Osteoblast (primary cell): ENCODE measurements at regions not wholly inside any gene's neighbourhood (a gene's known extent, or its start where the extent isn't known, plus 50 kb on each side); places are given as distances from the start of the nearest gene placed in this dataset.
"Not testable (repeated sequence)": the region's sequence is repeated elsewhere in the genome, so short reads cannot be mapped to it uniquely, and the experiment has no call there.

Experiments
- DNase-seq: peaks from one replicate; pipeline ENCODE4 v3.0.0; 2011; ENCODE audit warnings: low spot score, mixed read lengths; ENCODE audit not compliant: insufficient read length; ENCODE audit errors: missing footprints
- H2AFZ ChIP-seq: 2 replicates; pipeline ENCODE4 v1.6.0; 2011; ENCODE audit warnings: mild to moderate bottlenecking, low read length
- H3K27ac ChIP-seq: 2 replicates; pipeline ENCODE4 v1.5.1; 2011; ENCODE audit warnings: mild to moderate bottlenecking, low read depth, low read length, moderate library complexity
- H3K27me3 ChIP-seq: 2 replicates; pipeline ENCODE4 v1.6.0; 2012; ENCODE audit warnings: mild to moderate bottlenecking, control low read depth, inconsistent platforms, low read length, moderate library complexity; ENCODE audit not compliant: insufficient read depth
- H3K36me3 ChIP-seq: 2 replicates; pipeline ENCODE4 v1.5.1; 2011; ENCODE audit warnings: mild to moderate bottlenecking, low read length, control low read depth, moderate library complexity; ENCODE audit not compliant: insufficient read depth
- H3K4me1 ChIP-seq: 2 replicates; pipeline ENCODE4 v1.5.1; 2011; ENCODE audit warnings: mild to moderate bottlenecking, low read length, control low read depth, moderate library complexity; ENCODE audit not compliant: insufficient read depth
- H3K4me2 ChIP-seq: 2 replicates; pipeline ENCODE4 v1.6.0; 2011; ENCODE audit warnings: mild to moderate bottlenecking, low read length; ENCODE audit not compliant: insufficient read depth
- H3K4me3 ChIP-seq: fragments of 200-600 bp; sonication (generic); 3 replicates; pipeline ENCODE4 v1.5.1; 2012; ENCODE audit warnings: mild to moderate bottlenecking, low read length, inconsistent platforms; ENCODE audit not compliant: insufficient read depth
- H3K79me2 ChIP-seq: 2 replicates; pipeline ENCODE4 v1.6.0; 2012; ENCODE audit warnings: mild to moderate bottlenecking, low read length, control low read depth, inconsistent platforms; ENCODE audit not compliant: insufficient read depth
- H3K9me3 ChIP-seq: 2 replicates; pipeline ENCODE4 v1.5.1; 2011; ENCODE audit warnings: low read depth, low read length, control low read depth
- H4K20me1 ChIP-seq: 2 replicates; pipeline ENCODE4 v1.6.0; 2012; ENCODE audit warnings: mild to moderate bottlenecking, low read length, control low read depth; ENCODE audit not compliant: insufficient read depth
- TF ChIP-seq, protein P1 (sequence below): IDR thresholded peaks from 2 replicates; pipeline ENCODE4 v1.5.1; 2011; ENCODE audit warnings: mild to moderate bottlenecking, low read depth, low read length, moderate library complexity; ENCODE audit errors: extremely low read depth

DNA sequence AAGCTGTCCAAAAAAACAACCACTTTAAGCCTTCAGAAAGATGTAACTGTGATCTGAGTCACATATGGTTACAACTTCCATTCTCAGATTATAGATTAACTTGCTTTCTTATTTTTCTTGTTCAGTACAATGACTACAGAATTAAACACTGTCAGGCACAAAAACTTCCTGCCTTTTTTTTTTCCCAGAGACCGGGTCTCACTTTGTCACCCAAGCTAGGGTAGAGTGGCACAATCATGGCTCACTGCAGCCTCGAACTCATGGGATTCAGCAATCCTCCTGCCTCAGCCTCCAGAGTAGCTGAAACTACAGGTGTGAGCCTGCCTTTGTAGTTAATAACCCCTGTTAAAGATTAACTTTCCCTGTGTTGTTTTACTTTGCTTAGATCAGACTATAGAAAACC is 163.2 kb downstream of the AVL9 start:
- no peaks in the 10 kb centered on the region for H3K9me3 ChIP-seq
- peak overlapping the region; percentile 5 for H3K27ac ChIP-seq
- no peaks in the 10 kb centered on the region for H4K20me1 ChIP-seq
- no peak overlapping the region for H2AFZ ChIP-seq
- no peaks in the 10 kb centered on the region for H3K79me2 ChIP-seq
- H3K4me2 ChIP-seq: peak overlapping the region; percentile 24
- H3K36me3 ChIP-seq: no peaks in the 10 kb centered on the region
- H3K4me1 ChIP-seq: no peaks in the 10 kb centered on the region
- no peaks in the 10 kb centered on the region for H3K27me3 ChIP-seq
- no peak for DNase-seq
- TF ChIP-seq, protein P1, sequence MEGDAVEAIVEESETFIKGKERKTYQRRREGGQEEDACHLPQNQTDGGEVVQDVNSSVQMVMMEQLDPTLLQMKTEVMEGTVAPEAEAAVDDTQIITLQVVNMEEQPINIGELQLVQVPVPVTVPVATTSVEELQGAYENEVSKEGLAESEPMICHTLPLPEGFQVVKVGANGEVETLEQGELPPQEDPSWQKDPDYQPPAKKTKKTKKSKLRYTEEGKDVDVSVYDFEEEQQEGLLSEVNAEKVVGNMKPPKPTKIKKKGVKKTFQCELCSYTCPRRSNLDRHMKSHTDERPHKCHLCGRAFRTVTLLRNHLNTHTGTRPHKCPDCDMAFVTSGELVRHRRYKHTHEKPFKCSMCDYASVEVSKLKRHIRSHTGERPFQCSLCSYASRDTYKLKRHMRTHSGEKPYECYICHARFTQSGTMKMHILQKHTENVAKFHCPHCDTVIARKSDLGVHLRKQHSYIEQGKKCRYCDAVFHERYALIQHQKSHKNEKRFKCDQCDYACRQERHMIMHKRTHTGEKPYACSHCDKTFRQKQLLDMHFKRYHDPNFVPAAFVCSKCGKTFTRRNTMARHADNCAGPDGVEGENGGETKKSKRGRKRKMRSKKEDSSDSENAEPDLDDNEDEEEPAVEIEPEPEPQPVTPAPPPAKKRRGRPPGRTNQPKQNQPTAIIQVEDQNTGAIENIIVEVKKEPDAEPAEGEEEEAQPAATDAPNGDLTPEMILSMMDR: no peak
- H3K4me3 ChIP-seq: no peak overlapping the region

DNA sequence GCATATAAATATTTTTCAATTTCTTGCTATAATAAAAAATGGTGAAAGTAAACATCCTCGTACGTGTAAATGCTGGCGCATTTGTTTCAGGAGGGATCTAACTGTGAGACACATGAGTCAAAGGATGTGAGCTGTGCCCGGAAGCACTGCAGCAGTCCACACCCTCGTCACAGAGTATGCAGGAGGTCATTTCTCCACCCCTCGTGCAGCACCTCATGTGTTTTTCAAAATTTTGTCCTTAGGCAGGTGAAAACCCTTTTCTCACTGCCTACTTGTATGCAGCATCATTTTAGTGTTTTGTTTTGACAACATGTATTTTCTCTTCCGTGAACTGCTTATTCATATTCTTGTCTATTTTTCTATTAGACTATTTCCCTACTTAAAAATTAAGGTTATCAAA is 162.7 kb downstream of the AVL9 start:
- Histone ChIP-seq H3K4me3 (no peak overlapping the region), H3K79me2 (no peaks in the 10 kb centered on the region), H3K9me3 (no peaks in the 10 kb centered on the region), H3K4me1 (no peaks in the 10 kb centered on the region), H2AFZ (peak overlapping the region; percentile 3), H4K20me1 (no peaks in the 10 kb centered on the region), H3K36me3 (no peaks in the 10 kb centered on the region), H3K27me3 (no peaks in the 10 kb centered on the region), H3K27ac (peak overlapping the region; percentile 5), H3K4me2 (peak overlapping the region; percentile 24)
- TF ChIP-seq, protein P1: no peak
- no peak for DNase-seq

DNA sequence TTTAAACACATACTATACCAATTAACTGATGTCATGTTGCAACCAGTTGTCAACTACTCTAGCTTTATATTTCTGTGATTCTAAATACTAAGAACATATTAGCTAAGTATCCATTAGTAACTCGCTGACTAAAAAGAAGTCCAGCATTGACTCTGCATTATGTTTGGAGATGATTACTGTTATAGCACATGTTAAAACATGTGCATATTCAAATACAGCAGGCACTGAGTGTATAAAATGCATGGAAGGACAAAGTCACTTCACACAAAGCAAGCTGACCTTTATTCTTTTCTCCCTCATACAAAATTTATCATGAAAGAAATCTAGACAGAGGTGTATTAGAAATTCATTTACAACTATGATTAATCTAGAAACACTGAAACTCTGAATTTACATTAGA is 159.3 kb downstream of the AVL9 start:
- not testable (repeated sequence) for H2AFZ ChIP-seq, H4K20me1 ChIP-seq, H3K36me3 ChIP-seq, H3K27me3 ChIP-seq, DNase-seq, H3K4me3 ChIP-seq, H3K9me3 ChIP-seq, H3K79me2 ChIP-seq, H3K27ac ChIP-seq, H3K4me1 ChIP-seq, H3K4me2 ChIP-seq

DNA sequence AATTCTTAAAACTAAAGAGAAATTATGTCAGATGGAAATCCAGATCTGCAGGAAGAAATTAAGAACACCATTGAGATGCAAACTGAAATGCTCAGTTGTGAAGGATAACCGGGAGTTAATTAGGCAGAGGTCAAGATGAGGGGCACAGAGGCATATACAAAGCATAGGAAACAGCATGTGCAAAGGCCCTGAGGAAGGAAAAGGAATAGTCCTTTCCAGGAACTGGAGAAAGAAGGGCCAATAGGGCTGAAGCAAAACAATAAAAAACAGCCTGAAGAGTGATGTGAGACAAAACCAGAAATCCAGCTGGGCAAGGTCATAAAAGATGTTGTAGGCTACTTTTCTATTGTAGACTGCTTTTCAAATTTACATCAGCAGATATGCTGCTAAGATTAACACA is 155.1 kb downstream of the AVL9 start:
- not testable (repeated sequence) for H3K4me2 ChIP-seq, H3K9me3 ChIP-seq, H3K27ac ChIP-seq, H3K4me1 ChIP-seq, H3K4me3 ChIP-seq, H4K20me1 ChIP-seq, H3K27me3 ChIP-seq, H3K36me3 ChIP-seq, H2AFZ ChIP-seq, DNase-seq, H3K79me2 ChIP-seq

DNA sequence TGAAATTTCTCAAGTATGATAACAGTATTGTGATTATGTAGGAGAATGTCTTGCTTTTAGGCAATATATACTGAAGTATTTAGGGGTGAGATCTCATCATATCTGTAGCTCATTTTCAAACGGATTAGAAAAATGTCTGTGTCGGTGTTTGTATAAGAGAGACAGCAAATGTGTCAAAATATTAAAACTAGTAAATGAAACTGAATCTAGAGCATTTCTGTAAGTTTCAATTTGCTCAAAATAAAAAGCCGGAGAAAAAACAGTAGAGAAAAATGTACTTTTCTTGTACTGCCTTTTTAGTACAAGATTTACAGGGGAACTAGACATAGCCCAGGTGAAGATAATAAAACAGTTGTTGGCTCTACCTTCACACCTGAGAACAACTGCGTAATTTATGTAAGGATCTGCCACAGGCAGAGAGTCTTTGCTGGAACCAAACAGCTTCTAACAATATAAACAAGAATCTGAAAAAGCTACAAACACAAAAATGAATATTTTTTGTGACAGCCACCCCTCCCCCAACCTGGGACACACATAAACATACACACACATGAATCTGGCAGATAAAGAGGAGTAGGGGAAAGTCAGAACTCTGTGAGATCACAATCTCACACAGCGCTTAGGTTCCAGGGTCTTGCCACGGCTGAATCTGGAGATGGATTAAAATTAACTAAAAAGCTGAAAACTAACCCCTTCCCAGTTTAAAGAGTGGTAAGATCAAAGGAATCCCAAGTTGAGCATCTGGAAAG is 153.3 kb downstream of the AVL9 start:
- no peaks in the 10 kb centered on the region for H3K4me1 ChIP-seq

DNA sequence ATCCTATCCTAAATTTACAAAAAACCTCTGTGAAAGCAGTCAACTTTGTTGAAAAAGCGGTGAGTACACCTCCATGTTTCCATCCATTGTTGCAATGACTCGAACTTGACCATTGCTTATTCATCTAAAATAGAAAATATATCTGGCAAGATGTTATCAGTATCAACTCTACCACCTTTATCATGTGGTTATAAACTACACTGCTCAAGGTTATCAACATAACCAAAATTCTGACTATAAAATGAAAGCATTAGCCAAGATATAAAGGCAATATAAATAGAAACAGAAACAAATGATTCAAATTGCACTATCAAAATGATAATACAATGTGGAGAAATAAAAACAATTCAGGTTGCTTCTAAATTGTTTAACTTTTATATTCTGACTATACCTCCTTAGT is 150.0 kb downstream of the AVL9 start:
- not testable (repeated sequence) for H2AFZ ChIP-seq, H3K36me3 ChIP-seq, H3K4me3 ChIP-seq, DNase-seq, H3K4me2 ChIP-seq, H3K4me1 ChIP-seq, H3K27ac ChIP-seq, H3K9me3 ChIP-seq, H3K79me2 ChIP-seq, H4K20me1 ChIP-seq, H3K27me3 ChIP-seq

More for the DNA sequence above, 153.3 kb downstream of the AVL9 start:
- no peaks in the 10 kb centered on the region for H3K36me3 ChIP-seq
- no peaks in the 10 kb centered on the region for H4K20me1 ChIP-seq
- H3K79me2 ChIP-seq: no peaks in the 10 kb centered on the region
- TF ChIP-seq, protein P1: no peak
- no peaks in the 10 kb centered on the region for H3K9me3 ChIP-seq
- no peak overlapping the region for H3K27ac ChIP-seq
- no peak overlapping the region for H3K4me3 ChIP-seq
- no peak overlapping the region for H3K4me2 ChIP-seq
- no peaks in the 10 kb centered on the region for H3K27me3 ChIP-seq
- no peak for DNase-seq
- H2AFZ ChIP-seq: no peak overlapping the region
